Keratinocyte (primary cell): ENCODE measurements at regions not wholly inside any gene's neighbourhood (a gene's known extent, or its start where the extent isn't known, plus 50 kb on each side); places are given as distances from the start of the nearest gene placed in this dataset.

Experiments
- CTCF ChIP-seq, 3 experiments: IDR thresholded peaks in 1 of 3; conservative IDR thresholded peaks in 1 of 3; optimal IDR thresholded peaks in 1 of 3; 2 replicates in 2 of 3; 3 replicates in 1 of 3; pipeline versions ENCODE3 to v1.5.1; 2011; ENCODE audit warnings: low read length in 3 of 3, mild to moderate bottlenecking in 3 of 3, moderate library complexity in 2 of 3, control low read depth in 1 of 3, inconsistent platforms in 1 of 3; ENCODE audit not compliant: insufficient read depth in 2 of 3; ENCODE audit errors: extremely low read depth in 1 of 3
- EZH2 ChIP-seq: IDR thresholded peaks from one replicate; pipeline ENCODE4 v1.6.1; 2012; ENCODE audit warnings: inconsistent platforms, mild to moderate bottlenecking, low read length, moderate library complexity

- TF ChIP-seq CTCF (optimal IDR thresholded peaks at IDR 0.05 in 1 of 3, IDR thresholded peaks at IDR 0.05 in 1 of 3, conservative IDR thresholded peaks at IDR 0.05 in 1 of 3; ENCODE audit: extremely low read depth in 1 of 3, insufficient read depth in 2 of 3, low read length in 3 of 3): no peak
- no peak for TF ChIP-seq EZH2
Measured at GRCh38 chr2:175843625-175844024, 158.4 kb downstream of the LNPK start.
